GM12864 (cell line): ENCODE measurements at regions not wholly inside any gene's neighbourhood (a gene's known extent, or its start where the extent isn't known, plus 50 kb on each side); places are given as distances from the start of the nearest gene placed in this dataset.
"Not testable (repeated sequence)": the region's sequence is repeated elsewhere in the genome, so short reads cannot be mapped to it uniquely, and the experiment has no call there.

Source experiments
- DNase-seq: peaks from one replicate; pipeline ENCODE4 v3.0.0-alpha.2; 2011; ENCODE audit warnings: low read depth
- H3K4me3 ChIP-seq: 2 replicates; pipeline ENCODE4 v1.5.1; 2011; ENCODE audit warnings: mild to moderate bottlenecking, low read depth, low read length, control low read depth
- TF ChIP-seq, protein P1 (sequence below): IDR thresholded peaks from 2 replicates; pipeline ENCODE4 v1.5.1; 2011; ENCODE audit warnings: low read depth, mild to moderate bottlenecking, moderate library complexity, low read length, control low read depth, inconsistent platforms; ENCODE audit errors: missing control alignments

DNA sequence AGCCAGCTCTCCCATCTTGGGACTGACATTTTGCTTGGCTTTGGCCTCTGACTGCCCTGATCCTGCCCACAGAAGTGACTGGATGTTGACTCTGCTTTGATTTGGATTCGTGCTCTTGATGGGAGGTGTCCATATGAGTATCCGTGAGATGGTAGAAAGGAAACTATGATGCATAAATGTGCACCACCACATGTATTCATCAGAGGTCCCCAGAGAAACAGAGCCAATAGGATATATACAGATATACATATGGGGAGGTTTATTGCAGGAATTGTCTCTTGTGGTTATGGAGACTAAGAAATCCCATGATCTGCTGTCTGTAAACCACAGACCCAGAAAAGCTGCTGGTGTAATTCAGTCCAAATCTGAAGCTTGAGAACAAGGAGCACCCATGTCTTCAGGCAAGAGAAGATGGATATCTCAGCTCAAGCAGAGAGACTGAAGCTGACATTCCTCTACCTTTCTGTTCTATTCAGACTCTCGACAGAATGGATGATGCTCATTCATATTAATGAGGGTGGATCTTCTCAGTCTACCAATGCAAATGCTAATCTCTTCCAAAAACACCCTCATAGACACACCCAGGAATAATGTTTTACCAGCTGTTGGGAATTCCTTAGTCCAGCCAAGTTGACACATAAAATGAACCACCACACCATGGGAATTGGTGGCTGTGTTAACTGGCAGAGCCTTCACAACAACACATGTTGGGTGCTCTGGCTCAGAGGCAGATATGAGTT, 390.7 kb downstream of the CCSER2 start:
- TF ChIP-seq, protein P1, sequence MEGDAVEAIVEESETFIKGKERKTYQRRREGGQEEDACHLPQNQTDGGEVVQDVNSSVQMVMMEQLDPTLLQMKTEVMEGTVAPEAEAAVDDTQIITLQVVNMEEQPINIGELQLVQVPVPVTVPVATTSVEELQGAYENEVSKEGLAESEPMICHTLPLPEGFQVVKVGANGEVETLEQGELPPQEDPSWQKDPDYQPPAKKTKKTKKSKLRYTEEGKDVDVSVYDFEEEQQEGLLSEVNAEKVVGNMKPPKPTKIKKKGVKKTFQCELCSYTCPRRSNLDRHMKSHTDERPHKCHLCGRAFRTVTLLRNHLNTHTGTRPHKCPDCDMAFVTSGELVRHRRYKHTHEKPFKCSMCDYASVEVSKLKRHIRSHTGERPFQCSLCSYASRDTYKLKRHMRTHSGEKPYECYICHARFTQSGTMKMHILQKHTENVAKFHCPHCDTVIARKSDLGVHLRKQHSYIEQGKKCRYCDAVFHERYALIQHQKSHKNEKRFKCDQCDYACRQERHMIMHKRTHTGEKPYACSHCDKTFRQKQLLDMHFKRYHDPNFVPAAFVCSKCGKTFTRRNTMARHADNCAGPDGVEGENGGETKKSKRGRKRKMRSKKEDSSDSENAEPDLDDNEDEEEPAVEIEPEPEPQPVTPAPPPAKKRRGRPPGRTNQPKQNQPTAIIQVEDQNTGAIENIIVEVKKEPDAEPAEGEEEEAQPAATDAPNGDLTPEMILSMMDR: no peak
- H3K4me3 ChIP-seq: no peak overlapping the region
- no peak for DNase-seq

DNA sequence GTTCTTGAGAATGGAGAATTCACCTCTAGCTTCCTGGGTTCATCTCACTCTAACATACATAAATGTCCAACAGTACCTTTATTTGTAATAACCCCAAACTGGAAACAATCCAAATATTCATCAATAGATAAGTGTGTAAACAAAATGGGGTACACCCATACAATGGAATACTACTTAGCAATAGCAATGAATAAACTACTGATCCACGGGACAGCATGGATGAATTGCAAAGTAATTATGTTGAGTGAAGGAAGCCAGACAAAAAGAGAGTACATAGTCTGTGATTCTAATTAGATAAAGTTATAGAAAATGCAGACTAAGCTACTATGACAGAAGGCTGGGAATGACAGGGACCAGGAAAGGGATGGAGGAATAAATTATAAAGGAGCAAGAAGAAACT, 391.3 kb downstream of the CCSER2 start:
- no peak for DNase-seq
- TF ChIP-seq, protein P1: no peak
- H3K4me3 ChIP-seq: no peak overlapping the region

DNA sequence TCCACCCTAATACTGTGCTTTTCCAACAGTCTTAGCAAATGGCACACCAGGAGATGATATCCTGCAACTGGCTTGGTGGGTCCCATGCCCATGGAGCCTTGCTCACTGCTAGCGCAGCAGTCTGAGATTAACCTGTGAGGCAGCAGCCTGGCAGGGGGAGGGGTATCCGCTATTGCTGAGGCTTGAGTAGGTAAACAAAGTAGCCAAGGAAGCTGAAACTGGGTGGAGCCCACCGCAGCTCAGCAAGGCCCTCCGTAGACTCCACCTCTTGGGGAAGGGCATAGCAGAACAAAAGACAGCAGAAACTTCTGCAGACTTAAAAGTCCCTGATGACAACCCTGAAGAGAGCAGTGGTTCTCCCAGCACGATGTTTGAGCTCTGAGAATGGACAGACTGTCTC, 399.0 kb downstream of the CCSER2 start:
- DNase-seq: no peak
- H3K4me3 ChIP-seq: no peak overlapping the region
- TF ChIP-seq, protein P1: no peak

DNA sequence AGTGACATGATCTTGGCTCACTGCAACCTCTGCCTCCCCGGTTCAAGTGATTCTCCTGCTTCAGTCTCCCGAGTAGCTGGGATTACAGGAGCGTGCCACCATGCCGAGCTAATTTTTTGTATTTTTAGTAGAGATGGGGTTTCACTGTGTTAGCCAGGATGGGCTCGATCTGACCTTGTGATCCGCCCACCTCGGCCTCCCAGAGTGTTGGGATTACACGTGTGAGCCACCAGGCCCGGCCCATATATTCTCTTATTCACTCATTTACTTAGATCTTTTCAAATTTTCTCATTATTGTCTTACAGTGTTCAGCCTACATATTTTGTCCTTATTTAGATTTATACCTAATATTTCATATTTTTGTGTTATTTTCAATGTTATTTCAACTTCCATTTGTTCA, 410.7 kb downstream of the CCSER2 start:
- not testable (repeated sequence) for DNase-seq, H3K4me3 ChIP-seq

DNA sequence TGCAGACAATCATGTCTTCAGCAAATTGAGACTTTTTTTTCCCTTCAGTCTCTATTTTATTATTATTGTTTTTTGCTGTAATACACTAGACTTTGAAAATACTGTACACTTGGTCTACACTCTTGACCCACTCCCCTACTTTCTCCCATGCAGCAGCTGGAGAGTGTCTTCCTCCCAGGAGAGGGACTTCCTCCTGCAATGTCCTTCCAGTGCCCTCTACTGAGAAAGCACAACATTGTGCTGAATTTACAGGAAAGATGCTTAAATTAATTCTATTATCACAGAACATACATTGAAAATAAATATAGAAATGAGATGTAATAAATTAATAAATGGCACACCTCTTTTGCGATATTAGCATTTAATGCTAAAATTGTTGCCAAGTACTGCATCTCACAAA, 411.3 kb downstream of the CCSER2 start:
- DNase-seq: no peak
- no peak overlapping the region for H3K4me3 ChIP-seq
- TF ChIP-seq, protein P1: no peak

DNA sequence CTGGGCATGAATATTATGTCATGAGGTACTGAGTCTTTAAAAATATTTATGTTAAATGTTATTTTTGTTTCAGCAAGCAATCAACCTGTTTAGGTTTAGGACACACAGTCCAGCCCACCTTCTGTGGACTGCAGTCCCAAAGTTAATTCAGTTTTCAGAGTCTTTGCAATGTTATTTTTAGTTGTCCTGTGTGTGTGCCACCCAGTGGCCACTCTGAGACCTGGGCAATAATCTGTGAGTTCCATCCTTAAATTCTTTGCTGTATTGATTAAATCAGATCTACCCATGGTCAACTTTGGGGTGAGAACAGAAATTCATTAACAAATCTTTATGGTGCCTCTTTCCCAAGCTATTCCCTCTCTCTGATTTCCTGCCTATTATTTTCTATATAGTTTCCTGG, 415.1 kb downstream of the CCSER2 start:
- no peak for DNase-seq
- TF ChIP-seq, protein P1: peak; percentile 42
- H3K4me3 ChIP-seq: no peak overlapping the region

DNA sequence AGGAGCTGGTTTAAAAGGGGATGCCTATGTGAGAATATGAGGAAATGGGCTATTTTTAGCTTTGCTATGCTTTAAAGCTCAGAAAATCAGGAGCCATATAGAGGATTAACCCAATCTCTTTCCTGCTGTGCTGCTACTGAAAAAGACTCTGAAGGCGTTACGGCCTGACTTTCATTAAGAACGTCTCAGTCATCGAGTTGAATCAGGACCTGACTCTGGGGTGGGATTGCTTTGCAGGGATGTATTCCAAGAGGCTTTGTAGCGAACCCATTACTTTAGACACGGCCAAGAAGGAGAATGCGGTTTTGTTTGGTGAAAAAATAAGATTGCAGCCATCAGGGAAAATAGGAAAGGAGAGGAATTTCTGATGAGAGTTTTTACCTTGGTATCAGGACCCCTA, 426.9 kb downstream of the CCSER2 start:
- H3K4me3 ChIP-seq: no peak overlapping the region
- no peak for DNase-seq
- TF ChIP-seq, protein P1: no peak

DNA sequence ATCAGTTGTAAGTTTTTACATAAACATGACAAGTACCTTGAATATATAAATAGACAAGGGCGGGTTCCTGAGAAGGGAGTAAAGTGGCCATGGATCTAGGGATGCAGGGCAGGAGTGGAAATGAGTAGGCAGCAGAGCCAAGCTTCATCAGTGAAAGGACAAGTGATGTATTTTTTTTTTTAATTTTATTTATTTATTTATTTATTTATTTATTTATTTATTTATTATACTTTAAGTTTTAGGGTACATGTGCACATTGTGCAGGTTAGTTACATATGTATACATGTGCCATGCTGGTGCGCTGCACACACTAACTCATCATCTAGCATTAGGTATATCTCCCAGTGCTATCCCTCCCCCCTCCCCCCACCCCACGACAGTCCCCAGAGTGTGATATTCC, 428.3 kb downstream of the CCSER2 start:
- DNase-seq, H3K4me3 ChIP-seq: not testable (repeated sequence)

DNA sequence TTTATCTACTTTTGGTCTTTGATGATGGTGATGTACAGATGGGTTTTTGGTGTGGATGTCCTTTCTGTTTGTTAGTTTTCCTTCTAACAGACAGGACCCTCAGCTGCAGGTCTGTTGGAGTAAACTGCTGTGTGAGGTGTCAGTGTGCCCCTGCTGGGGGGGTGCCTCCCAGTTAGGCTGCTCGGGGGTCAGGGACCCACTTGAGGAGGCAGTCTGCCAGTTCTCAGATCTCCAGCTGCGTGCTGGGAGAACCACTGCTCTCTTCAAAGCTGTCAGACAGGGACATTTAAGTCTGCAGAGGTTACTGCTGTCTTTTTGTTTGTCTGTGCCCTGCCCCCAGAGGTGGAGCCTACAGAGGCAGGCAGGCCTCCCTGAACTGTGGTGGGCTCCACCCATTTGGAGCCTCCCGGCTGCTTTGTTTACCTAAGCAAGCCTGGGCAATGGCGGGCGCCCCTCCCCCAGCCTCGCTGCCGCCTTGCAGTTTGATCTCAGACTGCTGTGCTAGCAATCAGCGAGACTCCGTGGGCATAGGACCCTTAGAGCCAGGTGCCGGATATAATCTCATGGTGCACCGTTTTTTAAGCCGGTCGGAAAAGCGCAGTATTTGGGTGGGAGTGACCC, 433.7 kb downstream of the CCSER2 start:
- not testable (repeated sequence) for H3K4me3 ChIP-seq, DNase-seq
